Neural cell (in vitro differentiated cells): ENCODE measurements at regions not wholly inside any gene's neighbourhood (a gene's known extent, or its start where the extent isn't known, plus 50 kb on each side); places are given as distances from the start of the nearest gene placed in this dataset.

Experiments used
- H2AFZ ChIP-seq: fragments of 200-600, 300-800 bp; sonication (generic), shearing (Covaris generic); 2 replicates; pipeline ENCODE4 v1.6.0; 2014; ENCODE audit warnings: low read depth, mild to moderate bottlenecking, antibody characterized with exemption, low read length, moderate library complexity
- H3F3A ChIP-seq: fragments of 200-600 bp; shearing (Covaris generic); 2 replicates; pipeline ENCODE4 v1.6.1; 2016; ENCODE audit warnings: mild to moderate bottlenecking, moderate library complexity, mixed read lengths, antibody characterized with exemption, low read length; ENCODE audit not compliant: insufficient read depth, poor library complexity, severe bottlenecking
- H3K27ac ChIP-seq: fragments of 200-600, 300-800 bp; sonication (generic), shearing (Covaris generic); 2 replicates; pipeline ENCODE4 v1.5.1; 2014; ENCODE audit warnings: mild to moderate bottlenecking, low read length, moderate library complexity
- H3K27me3 ChIP-seq: fragments of 300-800, 200-600 bp; sonication (generic), shearing (Covaris generic); 2 replicates; pipeline ENCODE4 v1.6.0; 2014; ENCODE audit warnings: mild to moderate bottlenecking, low read depth, low read length, moderate library complexity; ENCODE audit not compliant: insufficient read depth
- H3K36me3 ChIP-seq: fragments of 300-800, 200-600 bp; sonication (generic), shearing (Covaris generic); 2 replicates; pipeline ENCODE4 v1.5.1; 2014; ENCODE audit warnings: mild to moderate bottlenecking, antibody characterized with exemption, low read length, moderate library complexity; ENCODE audit not compliant: insufficient read depth
- H3K4me2 ChIP-seq: fragments of 300-800, 200-600 bp; sonication (generic), shearing (Covaris generic); 2 replicates; pipeline ENCODE4 v1.6.0; 2014; ENCODE audit warnings: mild to moderate bottlenecking, low read length
- H3K4me3 ChIP-seq: fragments of 300-800, 200-600 bp; sonication (generic), shearing (Covaris generic); 2 replicates; pipeline ENCODE4 v1.5.1; 2014; ENCODE audit warnings: mild to moderate bottlenecking, low read length, moderate library complexity
- H3K79me2 ChIP-seq: fragments of 200-600 bp; shearing (Covaris generic); replicated peaks from 2 replicates; pipeline ENCODE4 v1.6.0; 2014; ENCODE audit warnings: mild to moderate bottlenecking, low read length, moderate library complexity; ENCODE audit not compliant: insufficient read depth
- H3K9ac ChIP-seq: fragments of 300-800, 200-600 bp; sonication (generic), shearing (Covaris generic); 2 replicates; pipeline ENCODE4 v1.6.1; 2016; ENCODE audit warnings: mild to moderate bottlenecking, low read length, mixed read lengths
- H3K9me2 ChIP-seq: fragments of 200-600 bp; shearing (Covaris generic); 2 replicates; pipeline ENCODE4 v1.6.1; 2016; ENCODE audit warnings: mild to moderate bottlenecking, low read length, mixed read lengths; ENCODE audit not compliant: insufficient read depth
- H3K9me3 ChIP-seq: fragments of 200-600, 300-800 bp; sonication (generic), shearing (Covaris generic); 2 replicates; pipeline ENCODE4 v1.6.1; 2016; ENCODE audit warnings: mild to moderate bottlenecking, mixed run types, low read length, moderate library complexity, mixed read lengths
- H4K20me1 ChIP-seq: fragments of 200-600 bp; shearing (Covaris generic); 2 replicates; pipeline ENCODE4 v1.6.1; 2016; ENCODE audit warnings: mild to moderate bottlenecking, mixed run types; ENCODE audit not compliant: insufficient read depth
- EP300 ChIP-seq: fragments of 450-650 bp; conservative IDR thresholded peaks from 2 replicates; pipeline ENCODE4 v1.6.1; 2014; ENCODE audit warnings: antibody characterized with exemption, mild to moderate bottlenecking, moderate library complexity; ENCODE audit not compliant: poor library complexity, severe bottlenecking
- EZH2 ChIP-seq: fragments of 200-600, 300-800 bp; shearing (Covaris generic), sonication (generic); IDR thresholded peaks from 2 replicates; pipeline ENCODE4 v1.6.1; 2014; ENCODE audit warnings: antibody characterized with exemption, low read length, borderline replicate concordance, mild to moderate bottlenecking; ENCODE audit not compliant: insufficient read depth, poor library complexity, severe bottlenecking
- MXI1 ChIP-seq: fragments of 450-650 bp; conservative IDR thresholded peaks from 2 replicates; pipeline ENCODE4 v1.6.1; 2014; ENCODE audit warnings: antibody characterized with exemption, mild to moderate bottlenecking; ENCODE audit not compliant: poor library complexity, severe bottlenecking
- POLR2AphosphoS5 ChIP-seq: IDR thresholded peaks from 2 replicates; pipeline ENCODE4 v1.6.1; 2012
- RAD21 ChIP-seq: fragments of 450-650 bp; conservative IDR thresholded peaks from 2 replicates; pipeline ENCODE4 v1.6.1; 2014; ENCODE audit warnings: antibody characterized with exemption, mild to moderate bottlenecking, moderate library complexity
- SMC3 ChIP-seq: fragments of 450-650 bp; conservative IDR thresholded peaks from 2 replicates; pipeline ENCODE4 v1.6.1; 2014; ENCODE audit warnings: antibody characterized with exemption, mild to moderate bottlenecking, moderate library complexity; ENCODE audit not compliant: poor library complexity
- TAF1 ChIP-seq: IDR thresholded peaks from 2 replicates; pipeline ENCODE4 v1.6.1; 2012; ENCODE audit warnings: low read depth
- TF ChIP-seq, protein P1 (sequence below): IDR thresholded peaks from 2 replicates; pipeline ENCODE4 v1.6.1; 2012; ENCODE audit warnings: borderline replicate concordance
- TF ChIP-seq, protein P2 (sequence below): fragments of 450-650 bp; IDR thresholded peaks from 2 replicates; pipeline ENCODE4 v1.5.1; 2014; ENCODE audit warnings: antibody characterized with exemption, mild to moderate bottlenecking, moderate library complexity; ENCODE audit not compliant: poor library complexity, severe bottlenecking

GRCh38 chr6:66478705-66479104 lies 771.7 kb upstream of the EYS start:
- H3K9me3 ChIP-seq, result no peaks in the 10 kb centered on the region
- no peak overlapping the region for H3K4me2 ChIP-seq
- H3K4me3 ChIP-seq, result no peak overlapping the region
- no peaks in the 10 kb centered on the region for H3F3A ChIP-seq
- H3K27me3 ChIP-seq, result no peaks in the 10 kb centered on the region
- H3K9ac ChIP-seq, result no peak overlapping the region
- no peaks in the 10 kb centered on the region for H3K9me2 ChIP-seq
- H3K79me2 ChIP-seq, result no peaks in the 10 kb centered on the region
- no peak overlapping the region for H3K27ac ChIP-seq
- H3K36me3 ChIP-seq, result no peaks in the 10 kb centered on the region
- no peak for TF ChIP-seq POLR2AphosphoS5
- TF ChIP-seq, protein P1, sequence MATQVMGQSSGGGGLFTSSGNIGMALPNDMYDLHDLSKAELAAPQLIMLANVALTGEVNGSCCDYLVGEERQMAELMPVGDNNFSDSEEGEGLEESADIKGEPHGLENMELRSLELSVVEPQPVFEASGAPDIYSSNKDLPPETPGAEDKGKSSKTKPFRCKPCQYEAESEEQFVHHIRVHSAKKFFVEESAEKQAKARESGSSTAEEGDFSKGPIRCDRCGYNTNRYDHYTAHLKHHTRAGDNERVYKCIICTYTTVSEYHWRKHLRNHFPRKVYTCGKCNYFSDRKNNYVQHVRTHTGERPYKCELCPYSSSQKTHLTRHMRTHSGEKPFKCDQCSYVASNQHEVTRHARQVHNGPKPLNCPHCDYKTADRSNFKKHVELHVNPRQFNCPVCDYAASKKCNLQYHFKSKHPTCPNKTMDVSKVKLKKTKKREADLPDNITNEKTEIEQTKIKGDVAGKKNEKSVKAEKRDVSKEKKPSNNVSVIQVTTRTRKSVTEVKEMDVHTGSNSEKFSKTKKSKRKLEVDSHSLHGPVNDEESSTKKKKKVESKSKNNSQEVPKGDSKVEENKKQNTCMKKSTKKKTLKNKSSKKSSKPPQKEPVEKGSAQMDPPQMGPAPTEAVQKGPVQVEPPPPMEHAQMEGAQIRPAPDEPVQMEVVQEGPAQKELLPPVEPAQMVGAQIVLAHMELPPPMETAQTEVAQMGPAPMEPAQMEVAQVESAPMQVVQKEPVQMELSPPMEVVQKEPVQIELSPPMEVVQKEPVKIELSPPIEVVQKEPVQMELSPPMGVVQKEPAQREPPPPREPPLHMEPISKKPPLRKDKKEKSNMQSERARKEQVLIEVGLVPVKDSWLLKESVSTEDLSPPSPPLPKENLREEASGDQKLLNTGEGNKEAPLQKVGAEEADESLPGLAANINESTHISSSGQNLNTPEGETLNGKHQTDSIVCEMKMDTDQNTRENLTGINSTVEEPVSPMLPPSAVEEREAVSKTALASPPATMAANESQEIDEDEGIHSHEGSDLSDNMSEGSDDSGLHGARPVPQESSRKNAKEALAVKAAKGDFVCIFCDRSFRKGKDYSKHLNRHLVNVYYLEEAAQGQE, result no peak
- no peaks in the 10 kb centered on the region for H4K20me1 ChIP-seq
- no peak overlapping the region for H2AFZ ChIP-seq

GRCh38 chr6:66435321-66435720 lies 728.3 kb upstream of the EYS start:
- Histone ChIP-seq H3K27me3 (no peaks in the 10 kb centered on the region), H3K4me3 (no peak overlapping the region), H2AFZ (no peak overlapping the region), H3K9ac (no peak overlapping the region), H3F3A (peaks cover 3% of the 10 kb centered on the region), H3K9me3 (no peaks in the 10 kb centered on the region), H4K20me1 (no peaks in the 10 kb centered on the region), H3K79me2 (no peaks in the 10 kb centered on the region), H3K9me2 (no peaks in the 10 kb centered on the region), H3K27ac (no peak overlapping the region), H3K36me3 (no peaks in the 10 kb centered on the region), H3K4me2 (no peak overlapping the region)
- TF ChIP-seq, protein P2, sequence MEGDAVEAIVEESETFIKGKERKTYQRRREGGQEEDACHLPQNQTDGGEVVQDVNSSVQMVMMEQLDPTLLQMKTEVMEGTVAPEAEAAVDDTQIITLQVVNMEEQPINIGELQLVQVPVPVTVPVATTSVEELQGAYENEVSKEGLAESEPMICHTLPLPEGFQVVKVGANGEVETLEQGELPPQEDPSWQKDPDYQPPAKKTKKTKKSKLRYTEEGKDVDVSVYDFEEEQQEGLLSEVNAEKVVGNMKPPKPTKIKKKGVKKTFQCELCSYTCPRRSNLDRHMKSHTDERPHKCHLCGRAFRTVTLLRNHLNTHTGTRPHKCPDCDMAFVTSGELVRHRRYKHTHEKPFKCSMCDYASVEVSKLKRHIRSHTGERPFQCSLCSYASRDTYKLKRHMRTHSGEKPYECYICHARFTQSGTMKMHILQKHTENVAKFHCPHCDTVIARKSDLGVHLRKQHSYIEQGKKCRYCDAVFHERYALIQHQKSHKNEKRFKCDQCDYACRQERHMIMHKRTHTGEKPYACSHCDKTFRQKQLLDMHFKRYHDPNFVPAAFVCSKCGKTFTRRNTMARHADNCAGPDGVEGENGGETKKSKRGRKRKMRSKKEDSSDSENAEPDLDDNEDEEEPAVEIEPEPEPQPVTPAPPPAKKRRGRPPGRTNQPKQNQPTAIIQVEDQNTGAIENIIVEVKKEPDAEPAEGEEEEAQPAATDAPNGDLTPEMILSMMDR, result no peak
- no peak for TF ChIP-seq TAF1
- TF ChIP-seq EZH2, result no peak
- no peak for TF ChIP-seq MXI1
- TF ChIP-seq SMC3, result no peak
- no peak for TF ChIP-seq RAD21
- TF ChIP-seq EP300, result no peak
- no peak for TF ChIP-seq POLR2AphosphoS5

DNA sequence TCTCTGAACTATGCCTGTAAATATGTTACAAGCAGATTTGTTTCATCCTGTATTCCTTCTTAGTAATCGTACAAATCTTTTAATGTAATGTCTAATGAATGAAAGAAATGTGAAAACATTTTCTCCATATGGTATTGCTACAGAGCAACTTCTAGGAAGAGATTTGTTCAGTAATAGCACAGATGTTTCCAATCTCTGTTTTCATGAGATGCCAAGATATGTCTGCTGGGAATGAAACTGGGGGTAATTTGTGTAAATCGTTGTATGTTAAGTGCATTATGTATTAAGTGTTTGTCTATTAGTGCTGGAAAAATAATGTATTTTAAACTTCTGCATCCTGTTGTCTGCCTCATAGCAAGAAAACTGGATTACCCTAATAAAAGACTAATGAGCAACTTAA lies 722.2 kb upstream of the EYS start:
- Histone ChIP-seq H3K36me3 (no peaks in the 10 kb centered on the region), H2AFZ (no peak overlapping the region), H3K27me3 (no peaks in the 10 kb centered on the region), H4K20me1 (no peaks in the 10 kb centered on the region), H3K4me2 (no peak overlapping the region), H3K9ac (no peak overlapping the region), H3F3A (peaks cover 3% of the 10 kb centered on the region), H3K9me2 (no peaks in the 10 kb centered on the region), H3K27ac (no peak overlapping the region), H3K9me3 (no peaks in the 10 kb centered on the region), H3K4me3 (no peak overlapping the region), H3K79me2 (no peaks in the 10 kb centered on the region)
- TF ChIP-seq, protein P2, result no peak
- TF ChIP-seq SMC3 (no peak), RAD21 (no peak), MXI1 (no peak), EZH2 (no peak), TAF1 (no peak), EP300 (no peak), POLR2AphosphoS5 (no peak)
- TF ChIP-seq, protein P1, result no peak
